NOMO-1 treated with DMSO at 0.1 percent for 48 hours (cell line): ENCODE measurements at regions not wholly inside any gene's neighbourhood (a gene's known extent, or its start where the extent isn't known, plus 50 kb on each side); places are given as distances from the start of the nearest gene placed in this dataset.

Experiments
- DNase-seq: peaks from one replicate; lab custom pipeline; 2025; ENCODE audit not compliant: unreplicated experiment; lab: John Stamatoyannopoulos, UW

DNA sequence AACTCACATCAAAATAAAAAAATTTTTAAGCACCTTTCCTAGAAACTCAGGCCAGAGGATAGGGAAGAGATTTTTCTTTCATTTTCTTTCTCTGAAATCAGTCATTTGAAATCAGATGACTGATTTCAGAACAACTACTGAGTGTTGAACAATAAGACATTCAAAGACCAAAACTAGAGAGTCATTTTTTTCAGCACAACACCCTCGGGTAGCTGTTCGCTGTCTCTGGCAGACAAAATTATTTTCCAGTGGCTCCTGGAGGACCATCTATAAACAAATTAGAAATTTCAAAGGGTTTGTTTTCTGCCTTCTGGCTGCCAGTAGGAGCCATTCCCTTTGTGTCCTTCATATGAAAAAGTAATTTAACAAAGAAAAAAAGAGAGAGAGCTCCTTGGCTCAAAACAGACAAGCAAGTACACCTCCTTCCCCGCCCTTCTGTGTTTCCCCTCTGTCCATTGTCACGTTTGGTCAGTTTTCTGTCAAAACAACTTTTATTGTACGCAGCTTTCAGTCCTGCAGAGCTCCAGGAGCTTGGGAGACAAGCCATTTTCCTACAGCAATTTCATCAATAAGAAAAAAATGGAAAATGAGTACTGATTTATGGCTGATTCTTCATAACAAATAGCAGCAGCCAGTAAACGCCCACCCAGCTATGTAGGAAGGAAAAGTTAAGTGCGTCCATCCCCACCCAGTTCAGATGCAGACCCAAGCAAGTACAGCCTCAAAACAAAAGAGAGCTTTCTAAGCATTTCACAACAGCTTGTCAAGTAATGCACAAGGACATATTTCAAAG is 405.2 kb downstream of the ZNF608 start:
- DNase-seq = no peak

DNA sequence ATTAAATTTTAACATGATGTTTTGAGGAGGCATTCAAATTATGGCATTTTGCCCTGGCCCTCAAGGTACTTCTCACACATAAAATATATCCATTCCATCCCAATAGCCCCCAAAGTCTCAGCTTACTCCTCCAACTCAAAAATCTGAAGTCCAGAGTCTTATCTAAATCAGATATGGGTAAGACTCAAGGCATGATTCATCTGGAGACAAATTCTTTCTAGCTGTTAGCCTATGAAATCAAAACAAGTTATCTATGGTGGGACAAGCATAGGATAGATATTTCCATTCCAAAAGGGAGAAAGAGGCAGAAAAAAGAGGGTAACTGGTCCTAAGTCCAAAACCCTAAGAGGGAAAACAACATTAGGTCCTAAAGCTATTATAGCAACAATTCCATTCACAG is 408.4 kb downstream of the ZNF608 start:
- no peak for DNase-seq

DNA sequence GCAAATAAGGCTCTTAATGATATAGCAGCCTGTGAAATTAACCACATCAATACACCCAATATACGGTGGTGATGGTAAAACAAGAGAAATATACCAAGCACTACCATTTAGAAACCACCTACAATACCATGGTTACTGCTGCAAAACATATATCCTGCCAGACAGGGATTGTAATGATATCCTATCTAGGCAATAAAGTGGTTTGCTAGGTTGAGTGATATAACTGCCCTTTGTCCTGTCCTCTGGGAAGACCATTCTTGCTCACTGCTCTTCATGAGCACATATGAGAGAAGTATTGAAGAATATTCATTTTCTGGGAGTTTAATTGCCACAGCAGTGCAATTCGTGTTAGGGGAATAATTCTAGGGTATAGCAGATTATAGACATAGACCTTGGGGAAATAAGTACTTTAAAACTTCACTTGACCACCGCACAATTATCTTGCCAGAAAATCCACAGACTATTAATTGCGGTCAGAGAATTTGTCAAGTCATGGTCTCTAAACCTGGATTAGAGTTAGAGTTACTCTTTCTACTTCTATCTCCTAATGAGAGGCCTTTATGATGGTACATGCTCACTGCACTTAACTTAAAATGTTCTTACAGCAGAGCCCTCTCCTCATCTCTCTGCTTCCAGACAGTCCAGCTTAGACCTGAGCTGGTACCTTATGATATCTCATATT is 413.0 kb downstream of the ZNF608 start:
- no peak for DNase-seq

DNA sequence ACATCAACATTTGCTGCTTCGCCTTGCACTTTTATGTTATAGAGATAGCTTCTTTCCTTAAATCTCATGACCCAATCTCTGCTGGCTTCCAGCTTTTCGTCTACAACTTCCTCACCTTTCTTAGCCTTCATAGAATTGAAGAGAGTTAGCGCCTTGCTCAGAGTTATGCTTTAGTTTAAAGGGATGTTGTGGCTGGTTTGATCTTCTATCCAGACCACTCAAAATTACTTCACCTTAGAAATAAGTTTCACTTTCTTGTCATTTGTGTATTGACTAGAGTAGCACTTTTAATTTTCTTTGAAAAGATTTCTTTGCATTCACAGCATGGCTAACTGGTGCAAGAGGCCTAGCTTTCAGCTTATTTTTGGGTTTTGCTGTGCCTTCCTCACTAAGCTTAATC is 414.2 kb downstream of the ZNF608 start:
- DNase-seq = no peak

DNA sequence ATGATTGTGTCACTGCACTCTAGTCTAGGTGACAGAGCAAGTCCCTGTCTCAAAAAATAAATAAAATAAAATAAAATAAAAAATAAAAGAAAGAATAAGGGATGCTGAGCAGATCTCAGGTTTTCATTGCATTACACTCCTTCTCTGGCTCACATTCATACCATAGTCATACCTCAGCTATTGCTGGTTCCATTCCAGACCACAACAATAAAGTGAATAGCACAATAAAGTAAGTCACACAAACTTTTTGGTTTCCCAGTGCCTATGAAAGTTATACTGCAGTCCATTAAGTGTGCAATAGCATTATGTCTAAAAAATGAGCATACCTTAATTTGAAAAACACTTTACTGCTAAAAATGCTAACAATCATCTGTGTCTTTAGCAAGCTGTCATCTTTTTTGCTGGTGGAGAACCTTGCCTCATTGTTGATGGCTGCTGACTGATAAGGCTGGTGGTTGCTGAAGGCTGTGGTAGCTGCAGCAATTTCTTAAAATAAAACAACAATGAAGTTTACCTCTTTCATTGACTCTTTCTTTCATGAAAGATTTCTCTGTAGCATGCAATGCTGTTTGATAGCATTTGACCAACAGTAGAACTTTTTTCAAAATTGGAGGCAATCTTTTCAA is 415.7 kb downstream of the ZNF608 start:
- DNase-seq = no peak

DNA sequence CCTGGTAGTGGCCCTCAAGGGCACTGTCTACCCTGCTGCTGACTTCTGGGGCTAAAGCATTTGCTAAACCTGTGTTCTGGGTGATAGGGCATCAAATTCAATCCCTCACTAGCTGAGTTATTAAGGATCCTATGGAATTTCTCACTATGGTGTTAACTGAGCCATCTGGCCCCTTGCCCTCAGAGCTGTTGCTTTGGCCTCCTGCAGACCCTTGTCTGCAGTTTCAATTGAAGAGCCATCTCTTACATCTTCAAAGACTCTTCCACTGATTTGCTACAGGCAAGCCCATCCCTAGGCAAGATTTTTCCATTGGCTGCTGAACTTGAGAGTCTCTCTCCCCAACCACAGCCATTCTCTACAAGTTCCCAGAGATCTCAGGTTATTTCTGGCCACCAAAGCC is 418.2 kb downstream of the ZNF608 start:
- DNase-seq = no peak

DNA sequence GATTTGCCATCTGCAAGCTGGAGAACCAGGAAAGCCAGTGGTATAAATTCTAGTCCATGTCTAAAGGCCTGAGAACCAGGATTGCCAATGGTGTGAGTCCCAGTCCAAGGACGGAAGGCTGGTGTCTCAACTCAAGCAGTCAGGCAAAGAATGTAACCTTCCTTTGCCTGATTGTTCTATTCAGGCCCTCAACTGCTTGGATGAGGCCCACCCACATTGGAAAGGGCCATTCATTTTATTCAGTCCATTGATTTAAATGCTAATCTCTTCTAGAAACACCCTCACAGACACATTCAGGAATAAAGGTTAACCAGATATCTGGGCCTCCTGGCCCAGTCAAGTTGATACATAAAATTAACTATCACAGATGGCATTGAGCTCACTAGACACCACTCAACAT is 427.8 kb downstream of the ZNF608 start:
- no peak for DNase-seq

DNA sequence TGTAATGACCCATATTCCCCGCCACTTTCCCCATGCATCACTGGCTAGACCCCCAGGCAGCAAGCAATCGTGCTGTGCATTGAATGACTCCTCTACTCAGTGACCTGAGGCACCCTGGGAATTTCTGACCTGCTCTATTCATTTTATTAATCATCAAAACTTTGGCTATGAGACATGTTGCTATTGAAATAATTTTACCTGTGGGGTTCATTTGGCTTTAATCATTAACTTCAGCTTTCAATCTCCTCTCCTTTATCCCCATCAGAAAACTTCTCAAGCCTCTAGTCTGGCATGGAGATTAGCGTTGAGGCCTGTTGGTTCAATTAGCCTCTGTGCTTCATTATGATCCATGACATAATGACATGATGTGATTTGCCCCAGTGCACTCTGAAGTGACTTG is 429.0 kb downstream of the ZNF608 start:
- no peak for DNase-seq

DNA sequence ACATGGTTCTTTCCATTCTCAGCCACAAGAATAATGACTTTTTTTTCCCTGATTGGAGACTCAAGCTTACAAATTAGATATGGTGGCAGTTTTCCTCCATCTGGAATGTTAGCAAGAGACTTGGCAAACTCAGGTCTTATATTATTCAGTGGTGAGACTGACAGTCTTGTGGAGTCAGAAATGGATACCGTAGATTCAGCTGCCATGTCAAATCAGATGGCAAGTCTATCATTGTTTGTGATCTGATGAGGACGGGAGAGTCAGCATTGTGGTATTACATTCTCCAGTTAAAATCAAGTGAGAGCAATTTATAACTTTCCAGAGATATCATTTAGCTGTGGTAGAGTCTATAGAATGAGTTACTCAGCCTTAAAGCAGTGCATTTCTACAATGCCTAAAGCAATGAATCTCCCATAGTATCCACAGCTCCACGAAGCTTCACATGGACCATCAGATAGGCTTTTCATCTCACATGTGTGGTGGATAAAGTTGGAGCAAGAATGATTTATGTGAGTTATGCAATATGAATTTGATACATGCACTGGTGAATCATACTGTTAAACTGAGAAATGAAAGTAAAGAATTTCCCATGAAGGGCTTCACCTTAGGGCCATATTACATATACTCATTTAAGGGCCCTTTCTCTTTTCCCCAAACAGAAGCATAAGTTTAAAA is 430.6 kb downstream of the ZNF608 start:
- DNase-seq = peak; percentile 21

DNA sequence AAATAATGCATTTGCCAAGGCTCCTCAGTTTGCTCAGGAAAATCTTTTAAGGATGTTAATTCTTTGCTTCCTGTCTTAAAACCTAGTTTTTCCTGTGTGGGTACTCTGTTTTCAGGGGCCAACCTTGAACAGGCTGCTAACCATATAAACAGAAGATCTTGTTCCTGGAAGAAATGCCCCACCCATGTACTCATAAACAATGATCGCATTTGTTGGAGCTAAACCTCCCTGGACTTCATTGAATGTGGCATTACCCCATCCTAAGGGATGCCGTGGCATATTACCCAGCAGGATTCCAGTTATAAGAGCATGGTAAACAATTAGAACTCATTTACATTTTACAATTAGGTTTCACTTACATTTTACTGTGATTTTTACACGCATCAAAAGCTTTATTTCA is 436.0 kb downstream of the ZNF608 start:
- no peak for DNase-seq

DNA sequence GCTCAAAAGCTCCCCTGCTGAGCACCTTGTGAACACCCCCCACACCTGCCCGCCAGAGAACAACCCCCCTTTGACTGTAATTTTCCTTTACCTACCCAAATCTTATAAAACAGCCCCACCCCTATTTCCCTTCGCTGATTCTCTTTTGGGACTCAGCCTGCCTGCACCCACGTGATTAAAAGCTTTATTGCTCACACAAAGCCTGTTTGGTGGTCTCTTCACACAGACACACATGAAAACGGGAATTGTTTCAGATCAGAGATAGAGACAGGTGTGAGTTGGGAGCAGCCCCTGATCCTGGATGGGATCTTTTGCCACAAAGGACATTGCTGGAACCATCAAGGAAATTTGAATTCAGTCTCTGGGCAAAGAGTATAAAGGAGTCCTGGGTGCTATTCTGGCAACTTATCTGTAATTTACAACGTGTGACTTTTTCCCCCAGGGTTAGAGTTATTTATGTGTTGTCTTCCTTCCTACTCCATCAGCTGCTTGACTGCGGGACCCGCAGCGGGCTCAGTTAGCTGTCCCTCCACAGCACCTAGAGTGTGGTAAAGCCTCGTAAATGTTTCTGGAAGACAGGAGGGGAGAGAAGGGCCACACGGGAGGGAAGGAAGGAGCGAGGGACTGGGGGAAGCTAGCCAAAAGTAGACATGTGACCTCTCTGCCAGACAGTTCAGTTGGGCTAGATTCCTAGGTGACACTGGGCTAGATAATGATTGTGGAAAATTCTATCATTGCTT is 437.0 kb downstream of the ZNF608 start:
- DNase-seq = no peak

DNA sequence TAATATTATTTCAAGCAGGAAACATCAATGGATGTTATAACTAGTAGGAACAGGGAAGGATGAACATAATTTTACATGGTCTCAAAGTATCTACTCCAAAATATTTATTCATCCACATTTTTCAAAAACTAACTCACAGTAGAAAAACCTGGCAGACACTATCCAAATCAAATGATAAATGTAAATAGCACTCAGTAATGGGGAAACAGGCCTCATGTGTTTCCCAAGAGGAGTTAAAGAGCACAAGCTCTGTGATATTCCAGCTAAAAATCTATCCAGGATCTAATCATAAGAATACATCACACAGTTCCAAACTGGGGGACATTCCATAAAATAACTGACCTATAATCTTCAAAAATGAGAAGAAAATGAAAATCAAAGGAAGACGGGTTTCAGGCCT is 443.1 kb downstream of the ZNF608 start:
- DNase-seq = no peak

DNA sequence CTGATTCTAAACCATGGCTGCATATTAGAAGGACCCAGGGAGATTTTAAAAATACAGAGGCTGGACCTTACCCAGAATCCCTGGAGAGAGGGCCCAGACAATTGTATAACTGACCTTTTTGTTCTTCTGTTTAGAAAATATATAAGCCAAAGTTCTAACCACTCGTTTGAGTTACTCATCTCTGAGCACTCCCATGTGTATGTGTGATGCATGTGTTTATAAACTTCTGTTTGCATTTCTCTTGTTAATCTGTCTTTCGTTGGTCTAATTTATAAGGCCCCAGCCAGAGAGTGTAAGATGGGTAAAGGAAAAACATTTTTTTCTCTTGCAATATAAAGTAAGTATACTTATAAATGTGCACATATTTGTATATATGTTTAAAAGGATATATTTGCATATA is 443.9 kb downstream of the ZNF608 start:
- DNase-seq = no peak

DNA sequence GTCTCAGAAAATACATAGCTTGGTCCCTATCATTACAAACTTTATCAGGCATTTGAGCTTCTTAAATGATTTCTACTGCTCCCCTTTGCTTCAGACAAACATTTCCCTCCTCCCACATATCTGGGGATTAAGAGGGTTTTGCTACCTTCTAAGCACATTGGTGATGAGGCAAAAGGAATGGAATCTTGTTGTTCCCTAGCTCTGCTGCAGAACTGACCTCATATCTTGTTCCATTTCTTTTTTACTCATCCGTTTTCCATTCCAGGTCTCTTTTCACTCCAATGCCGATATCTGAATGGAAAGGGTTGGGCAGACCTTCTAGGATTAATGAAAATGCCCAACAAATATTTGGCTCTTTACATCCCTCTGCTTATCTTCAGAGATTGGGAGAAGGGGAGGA is 444.6 kb downstream of the ZNF608 start:
- no peak for DNase-seq

DNA sequence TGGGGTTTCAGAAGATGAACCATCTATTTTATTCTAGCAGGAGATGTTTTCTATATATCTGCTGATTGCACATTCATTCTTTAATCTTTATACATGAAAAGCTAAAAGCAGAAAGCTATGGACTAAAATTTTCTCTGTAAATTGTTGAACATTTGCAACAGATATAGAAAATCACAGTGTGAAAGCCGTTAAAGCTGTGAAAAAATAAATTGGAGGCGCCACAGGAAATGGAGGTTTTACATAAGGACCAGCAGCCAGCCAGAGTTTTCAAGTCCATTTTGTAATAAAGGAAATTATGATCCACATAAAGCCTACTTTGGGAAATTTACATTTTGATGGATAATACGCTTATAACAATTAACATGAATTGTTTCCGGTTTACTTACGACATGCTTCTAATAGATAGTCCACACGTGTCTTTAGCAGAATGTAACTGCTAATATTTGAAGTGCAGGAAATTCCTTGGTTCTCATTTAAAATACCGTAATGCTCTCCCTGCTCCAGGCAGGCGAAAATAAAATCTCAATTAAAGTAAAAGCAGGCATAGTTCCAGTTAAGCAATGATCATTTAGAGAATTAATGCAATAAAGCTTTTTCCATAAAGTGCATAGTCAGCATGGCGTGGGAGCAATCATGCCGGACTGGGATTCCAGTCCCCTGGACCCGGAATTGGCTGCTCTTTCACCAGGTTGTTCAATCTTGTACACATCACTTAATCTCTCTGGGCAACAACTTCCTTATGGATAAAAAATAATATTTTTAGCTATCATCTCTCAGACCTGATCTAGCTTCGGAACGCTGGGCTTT is 445.4 kb downstream of the ZNF608 start:
- DNase-seq = no peak

DNA sequence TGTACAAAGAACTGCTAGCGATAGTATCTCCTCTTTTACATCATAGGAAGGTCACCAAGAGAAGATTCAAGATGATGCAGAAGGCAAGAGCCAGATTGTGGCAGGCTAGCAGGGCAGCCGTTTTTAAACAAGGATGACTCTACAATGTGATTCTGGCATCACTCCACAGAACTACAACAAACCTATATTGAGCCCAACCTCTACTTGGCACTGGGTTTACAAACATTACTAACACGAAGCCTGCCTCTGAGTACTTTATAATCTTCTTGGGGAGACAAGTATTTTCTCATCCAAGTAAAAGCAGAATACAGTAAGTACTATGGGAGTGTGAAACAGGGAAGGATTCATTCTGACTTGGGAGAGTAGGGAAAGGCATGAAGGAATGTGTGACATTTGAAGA is 448.6 kb downstream of the ZNF608 start:
- DNase-seq = no peak

DNA sequence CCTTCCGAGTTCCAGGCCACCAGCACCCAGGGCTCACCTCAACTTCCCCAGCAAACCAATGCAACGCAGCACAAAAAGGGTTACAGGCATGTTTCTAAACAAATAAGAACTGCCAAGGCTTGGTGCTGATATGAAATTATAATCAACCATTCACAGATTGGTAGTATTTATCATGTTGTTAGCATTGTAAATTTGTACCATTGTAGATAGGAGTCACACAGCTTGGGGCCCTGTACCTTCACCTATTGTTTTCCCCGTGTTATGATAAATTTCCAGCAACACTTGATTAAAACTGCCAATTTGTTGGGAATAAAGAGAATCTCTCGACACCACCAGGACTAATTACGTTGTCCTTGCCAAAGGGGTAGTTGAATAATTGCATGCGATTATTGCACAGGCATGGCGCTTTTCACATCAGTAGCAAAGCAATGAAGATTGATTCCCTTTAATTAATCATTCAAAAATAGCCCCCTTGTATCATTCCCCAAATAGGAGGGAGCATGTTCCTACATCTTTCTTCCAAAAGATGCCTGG is 454.1 kb downstream of the ZNF608 start:
- DNase-seq = no peak

DNA sequence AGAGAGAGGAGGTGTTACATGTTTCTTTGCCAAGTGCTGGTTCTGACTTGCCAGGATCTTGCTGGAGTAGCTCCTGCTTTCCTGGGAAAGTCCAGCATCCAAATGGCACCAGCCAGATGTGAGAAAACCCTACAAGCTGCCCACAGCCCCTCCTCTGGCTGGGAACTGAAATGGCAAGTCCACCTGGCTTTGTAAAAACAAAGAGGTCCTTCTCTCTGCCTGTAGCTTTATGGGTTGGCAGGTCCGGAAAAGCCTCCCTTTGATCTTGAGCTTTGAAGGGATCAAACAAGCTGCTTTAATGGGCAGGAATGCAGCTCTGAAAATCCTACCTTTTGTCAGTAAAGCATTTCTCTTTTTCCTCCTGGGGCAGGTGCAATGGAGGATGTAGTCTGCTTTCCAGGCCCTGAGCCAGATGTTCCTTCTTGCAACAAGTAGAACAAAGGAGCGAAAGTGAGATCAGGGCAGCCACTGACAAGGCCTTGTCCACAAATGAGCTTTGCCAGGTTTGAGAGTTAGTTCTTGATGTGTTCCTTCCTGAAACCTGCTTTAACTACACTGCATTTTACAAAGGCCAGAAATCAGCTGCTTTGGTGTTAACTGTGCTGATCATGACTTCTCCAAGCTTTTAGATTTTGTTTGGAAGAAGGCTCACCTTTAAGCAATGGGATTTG is 456.7 kb downstream of the ZNF608 start:
- DNase-seq = no peak

DNA sequence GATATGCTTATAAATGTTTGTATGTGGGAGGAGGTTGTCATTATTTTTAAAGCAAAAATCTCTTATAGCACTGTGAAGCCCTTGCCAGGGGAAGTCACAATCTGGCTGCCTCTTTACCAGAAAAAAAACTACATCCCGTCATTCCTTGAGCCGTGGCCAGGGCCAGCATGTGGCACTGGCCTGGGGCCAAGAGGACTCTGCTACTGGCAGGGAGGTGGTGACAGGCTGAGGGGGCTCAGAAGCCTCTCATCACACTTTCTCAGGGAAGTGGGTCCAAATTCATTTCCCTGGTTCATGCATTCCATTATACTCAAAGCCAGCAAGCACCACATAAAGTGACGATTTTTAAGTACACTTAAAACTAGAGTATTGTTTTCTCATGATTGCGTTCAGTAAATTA is 457.3 kb downstream of the ZNF608 start:
- DNase-seq = no peak
